ENCODE measurements at regions not wholly inside any gene's neighbourhood (a gene's known extent, or its start where the extent isn't known, plus 50 kb on each side); places are given as distances from the start of the nearest gene placed in this dataset.
"Not testable (repeated sequence)": the region's sequence is repeated elsewhere in the genome, so short reads cannot be mapped to it uniquely, and the experiment has no call there.

DNA sequence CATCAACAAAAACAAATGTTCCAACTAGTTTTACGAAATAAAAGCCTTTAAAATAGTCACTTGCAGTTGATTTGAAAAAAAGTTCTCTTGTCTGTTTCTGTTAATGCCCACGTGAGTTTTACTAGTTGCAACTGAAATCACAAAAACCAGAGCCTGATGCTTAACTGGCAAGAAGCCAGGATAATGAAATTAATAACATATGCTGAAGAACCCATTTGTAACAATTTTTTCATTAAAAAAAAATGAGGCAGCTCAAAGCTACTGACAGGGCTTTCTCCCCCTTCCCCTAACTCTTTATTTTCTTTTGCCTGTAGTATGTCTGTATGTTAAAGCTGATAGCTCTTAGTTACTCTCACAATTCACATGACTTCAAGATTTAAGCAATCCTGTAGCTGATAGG lies 132.7 kb upstream of the EYA4 start:
- no peak for DNase-seq (ENCODE audit: low read depth in 2 of 2)

- DNase-seq (ENCODE audit: low read depth in 2 of 2) = no peak
These were observed 126.2 kb upstream of the EYA4 start for GRCh38 chr6:133114973-133115372.

DNA sequence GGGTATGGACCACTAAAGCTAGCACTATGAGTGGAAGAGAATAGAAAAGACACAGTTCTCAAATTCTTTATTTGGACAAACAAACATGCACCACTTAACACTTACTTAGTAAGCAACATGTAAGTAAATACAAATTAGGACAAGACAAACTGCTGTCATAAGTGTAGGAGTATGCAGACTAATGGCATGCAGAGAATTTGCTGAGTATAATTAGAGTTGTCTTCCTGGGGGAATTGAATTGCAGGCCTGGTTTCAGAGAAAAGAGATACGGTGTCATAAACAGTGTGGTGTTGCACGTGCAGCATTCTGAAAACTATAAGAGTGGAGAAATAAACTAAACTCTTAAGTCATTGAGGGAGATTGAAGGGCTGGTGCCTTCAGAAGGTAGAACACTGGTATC lies 125.2 kb upstream of the EYA4 start:
- no peak for DNase-seq (ENCODE audit: low read depth in 2 of 2)

DNA sequence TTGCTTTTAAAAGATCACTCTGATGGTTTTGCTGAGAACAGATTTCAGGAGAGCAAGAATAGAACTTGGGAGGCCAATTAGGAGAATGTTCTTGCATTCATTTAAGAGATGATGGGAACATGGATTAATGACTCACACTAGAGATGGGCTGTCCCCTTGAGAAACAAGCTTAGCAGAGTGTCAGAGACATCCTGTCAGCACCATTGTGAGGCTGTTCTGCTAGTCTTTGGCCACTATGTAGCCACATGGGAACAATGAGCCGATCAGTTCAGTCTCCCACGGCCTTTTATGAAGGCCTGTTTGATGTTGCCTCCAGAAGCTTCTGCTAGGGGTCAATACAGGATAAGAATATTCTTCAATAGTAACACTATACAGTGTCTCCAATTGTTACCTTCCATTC lies 113.0 kb upstream of the EYA4 start:
- no peak for DNase-seq (ENCODE audit: low read depth in 2 of 2)

DNA sequence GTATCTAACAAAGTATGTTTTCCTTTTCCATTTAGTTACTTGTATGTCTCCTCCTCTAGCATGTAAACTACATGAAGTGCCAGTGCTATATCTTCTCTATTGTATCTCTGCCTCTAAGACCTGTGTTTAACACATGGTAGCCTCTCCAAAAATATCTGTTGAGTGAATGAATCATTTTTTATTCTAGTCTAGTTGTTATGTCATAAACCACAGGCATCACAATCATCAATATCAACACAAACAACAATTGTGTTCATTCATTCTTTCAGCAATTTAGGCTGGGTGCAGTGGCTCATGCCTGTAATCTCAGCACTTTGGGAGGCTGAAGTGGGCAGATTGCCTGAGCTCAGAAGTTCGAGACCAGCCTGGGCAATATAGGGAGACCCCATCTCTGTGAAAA lies 111.6 kb upstream of the EYA4 start:
- DNase-seq (ENCODE audit: low read depth in 2 of 2) = no peak

GRCh38 chr6:133130863-133131262 lies 110.3 kb upstream of the EYA4 start:
- DNase-seq (ENCODE audit: low read depth in 2 of 2) = no peak

DNA sequence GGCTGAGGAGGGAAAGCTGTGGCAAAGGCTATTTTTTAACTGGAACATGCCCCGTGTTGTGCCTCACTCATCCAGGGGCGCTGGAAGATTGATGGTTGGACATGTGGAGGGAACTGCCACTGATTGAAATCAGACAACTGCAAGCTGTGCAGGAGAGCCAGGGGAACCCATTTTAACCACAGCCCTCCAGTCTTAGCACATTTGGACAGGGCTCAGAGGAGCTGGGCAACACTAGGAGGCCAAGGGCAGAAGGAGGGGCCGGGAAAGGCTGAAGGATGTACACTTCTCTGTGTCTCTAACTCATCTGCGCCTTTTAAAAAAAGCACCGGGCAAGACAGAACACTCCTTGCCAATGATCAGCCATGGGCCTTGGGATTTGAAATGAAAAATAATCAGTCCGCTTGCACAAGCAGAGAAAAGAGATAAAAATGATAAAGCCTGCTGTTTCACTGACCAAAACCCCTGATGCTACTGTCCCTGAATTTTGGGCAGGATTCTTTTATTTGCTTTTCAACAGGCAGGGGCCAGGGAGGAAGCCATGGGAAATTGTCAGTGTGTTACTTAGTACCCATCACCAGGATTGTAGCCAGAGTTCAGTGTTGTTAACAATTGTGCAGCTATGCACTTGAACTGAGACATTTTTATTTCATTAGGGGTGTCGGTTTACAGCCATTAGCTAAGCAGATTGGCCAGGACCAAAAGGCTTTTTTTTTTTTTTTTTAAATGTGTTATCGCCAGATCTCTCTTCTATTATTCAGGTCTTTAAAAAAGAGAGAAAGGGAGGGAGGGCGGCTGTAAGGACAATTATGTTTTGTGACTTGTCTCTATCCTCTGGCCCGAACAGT lies 109.3 kb upstream of the EYA4 start:
- DNase-seq (ENCODE audit: low read depth in 2 of 2) = no peak

DNA sequence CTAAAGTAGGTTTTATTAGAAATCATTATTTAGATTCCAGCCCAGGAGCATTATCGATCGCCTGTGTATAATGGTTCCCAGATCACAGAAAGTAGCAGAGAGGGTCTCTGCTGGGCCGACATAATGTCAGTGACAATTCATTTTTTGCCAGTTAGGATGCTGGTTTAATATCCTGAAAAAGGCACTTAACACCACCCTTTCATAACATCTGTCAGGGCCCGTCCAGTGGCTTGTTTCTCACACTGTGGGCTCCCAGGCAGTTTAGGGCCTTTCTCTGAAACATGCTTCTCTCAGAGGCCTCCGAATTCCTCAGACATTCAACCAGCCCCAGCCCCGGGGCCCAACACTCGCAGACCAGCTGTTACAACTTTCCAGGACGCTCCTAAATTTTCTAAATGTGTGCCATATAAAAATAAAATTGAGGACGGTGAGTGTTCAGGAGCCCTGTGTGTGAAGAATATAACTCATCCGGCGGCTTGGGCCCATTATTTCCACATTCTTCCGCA lies 108.6 kb upstream of the EYA4 start:
- DNase-seq (ENCODE audit: low read depth in 2 of 2) = no peak

- no peak for DNase-seq (ENCODE audit: low read depth in 2 of 2)
These were observed 104.8 kb upstream of the EYA4 start for GRCh38 chr6:133136177-133136880.

GRCh38 chr6:133147470-133148184 lies 93.5 kb upstream of the EYA4 start:
- DNase-seq (ENCODE audit: low read depth in 2 of 2) = not testable (repeated sequence)

GRCh38 chr6:133156689-133157088 lies 84.5 kb upstream of the EYA4 start:
- no peak for DNase-seq (ENCODE audit: low read depth in 2 of 2)

DNA sequence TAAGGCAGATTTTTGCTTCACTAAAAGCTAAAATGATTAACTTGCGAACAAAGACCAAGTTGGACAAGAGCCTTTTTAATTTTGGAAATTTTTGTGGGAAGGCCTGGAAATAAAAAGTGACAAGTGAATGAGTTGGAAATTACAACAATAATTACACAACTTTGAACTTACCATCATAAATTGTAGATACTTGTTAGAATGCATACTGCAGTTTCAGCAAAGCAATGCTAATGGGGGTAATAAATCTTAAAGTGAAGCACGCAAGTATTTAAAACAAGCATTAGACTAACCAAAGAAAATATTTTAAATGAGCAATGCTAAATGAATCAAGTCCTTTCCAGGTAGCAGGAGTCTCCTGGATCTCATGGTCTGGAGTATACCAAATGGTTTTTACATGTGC lies 83.2 kb upstream of the EYA4 start:
- DNase-seq (ENCODE audit: low read depth in 2 of 2) = no peak

DNA sequence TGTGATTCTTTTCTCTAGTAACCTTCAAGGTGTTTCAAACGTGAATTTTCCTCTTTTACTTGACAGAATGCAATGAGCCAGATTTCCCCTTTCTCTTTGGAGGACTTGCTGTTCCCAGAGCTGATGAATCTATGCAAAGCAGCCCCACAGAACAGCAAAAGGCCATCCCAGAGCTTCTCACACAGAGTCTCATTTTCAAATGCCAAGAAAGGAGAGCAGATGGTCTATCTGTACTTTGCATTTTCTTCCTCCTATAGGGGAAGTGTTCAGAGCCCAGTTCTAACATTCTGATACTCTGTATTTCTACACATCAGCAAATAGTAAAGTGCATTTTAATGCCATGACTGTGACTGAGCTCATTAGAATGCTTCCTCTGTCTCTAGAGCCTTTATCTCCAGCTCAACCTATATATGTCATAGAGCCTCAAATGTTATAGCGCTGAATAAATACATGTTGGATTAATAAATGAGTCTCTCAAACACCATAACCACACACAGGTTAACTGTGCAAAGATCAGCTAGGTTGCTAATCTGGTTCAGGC lies 81.8 kb upstream of the EYA4 start:
- DNase-seq (ENCODE audit: low read depth in 2 of 2) = no peak

DNA sequence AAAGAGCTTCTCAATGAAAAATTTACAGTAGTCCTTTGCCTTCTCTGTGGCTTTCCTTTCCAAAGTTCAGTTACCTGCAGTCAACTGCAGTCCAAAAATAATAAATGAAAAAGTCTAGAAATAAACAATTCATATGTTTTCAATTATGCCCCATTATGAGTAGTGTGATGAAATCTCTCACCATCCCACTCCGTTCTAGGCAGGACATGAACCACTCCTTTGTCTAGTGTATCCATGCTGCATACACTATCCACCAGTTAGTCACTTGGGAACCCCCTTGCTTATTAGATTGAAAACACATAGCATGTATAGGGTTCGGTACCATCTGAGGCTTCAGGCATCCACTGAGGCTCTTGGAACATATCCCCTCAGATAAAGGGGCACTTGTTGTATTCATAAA lies 80.6 kb upstream of the EYA4 start:
- DNase-seq (ENCODE audit: low read depth in 2 of 2) = no peak

DNA sequence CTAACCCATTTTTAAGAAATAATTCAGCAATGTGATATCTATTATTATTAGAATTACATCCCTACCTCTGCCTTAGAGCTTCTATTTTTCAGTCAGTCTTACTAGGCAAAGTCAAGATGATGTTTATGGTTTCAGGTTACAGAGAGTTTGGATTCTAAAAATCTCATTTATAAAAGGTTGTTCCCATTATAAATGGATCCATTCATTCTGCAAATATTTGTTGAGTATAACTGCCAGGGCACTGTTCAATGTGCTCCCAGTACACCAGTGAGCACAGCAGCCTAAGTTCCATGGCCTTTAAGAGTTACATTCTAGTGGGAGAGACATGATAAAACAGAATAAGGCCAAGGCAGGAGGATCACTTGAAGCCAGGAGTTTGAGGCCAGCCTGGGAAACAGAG lies 75.9 kb upstream of the EYA4 start:
- DNase-seq (ENCODE audit: low read depth in 2 of 2) = no peak

- no peak for DNase-seq (ENCODE audit: low read depth in 2 of 2)
These were observed 74.4 kb upstream of the EYA4 start for GRCh38 chr6:133166766-133167165.

GRCh38 chr6:133169901-133170300 lies 71.3 kb upstream of the EYA4 start:
- no peak for DNase-seq (ENCODE audit: low read depth in 2 of 2)

GRCh38 chr6:133170602-133171001 lies 70.6 kb upstream of the EYA4 start:
- no peak for DNase-seq (ENCODE audit: low read depth in 2 of 2)

GRCh38 chr6:133171989-133172604 lies 69.1 kb upstream of the EYA4 start:
- DNase-seq (ENCODE audit: low read depth in 2 of 2) = no peak

GRCh38 chr6:133173276-133173675 lies 67.9 kb upstream of the EYA4 start:
- no peak for DNase-seq (ENCODE audit: low read depth in 2 of 2)

GRCh38 chr6:133179481-133179880 lies 61.7 kb upstream of the EYA4 start:
- no peak for DNase-seq (ENCODE audit: low read depth in 2 of 2)

DNA sequence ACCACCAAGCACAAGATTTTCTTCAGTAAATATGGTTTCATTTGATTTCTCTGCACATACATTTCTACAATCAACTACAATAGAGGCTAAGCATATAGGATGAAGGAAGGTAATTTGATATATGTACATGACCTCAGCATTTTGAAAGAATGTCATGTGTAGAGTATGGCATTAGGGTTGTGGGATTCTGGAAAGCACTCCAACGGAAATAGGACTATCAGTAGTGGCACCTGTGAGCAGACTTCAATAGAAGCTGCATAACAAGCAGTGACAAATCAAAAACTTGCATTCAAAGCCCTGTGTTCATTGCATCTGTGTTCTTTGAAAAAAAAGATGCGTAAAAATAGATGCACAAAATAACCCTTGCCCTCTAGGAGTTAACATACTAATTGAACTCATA lies 57.5 kb upstream of the EYA4 start:
- DNase-seq (ENCODE audit: low read depth in 2 of 2) = no peak

Data from stimulated activated CD8-positive, alpha-beta memory T cell treated with anti-CD3 and anti-CD28 coated beads, Interleukin-2, amount 100 ng/mL, for 1 hour (primary cell).